Activated T-helper 1 cell treated with Interleukin-2 at 50 U/mL for 16 hours (primary cell): ENCODE measurements at regions not wholly inside any gene's neighbourhood (a gene's known extent, or its start where the extent isn't known, plus 50 kb on each side); places are given as distances from the start of the nearest gene placed in this dataset.

Experiments
- DNase-seq: peaks from one replicate; pipeline ENCODE4 v3.0.0-alpha.2; 2020; ENCODE audit warnings: low read depth

DNA sequence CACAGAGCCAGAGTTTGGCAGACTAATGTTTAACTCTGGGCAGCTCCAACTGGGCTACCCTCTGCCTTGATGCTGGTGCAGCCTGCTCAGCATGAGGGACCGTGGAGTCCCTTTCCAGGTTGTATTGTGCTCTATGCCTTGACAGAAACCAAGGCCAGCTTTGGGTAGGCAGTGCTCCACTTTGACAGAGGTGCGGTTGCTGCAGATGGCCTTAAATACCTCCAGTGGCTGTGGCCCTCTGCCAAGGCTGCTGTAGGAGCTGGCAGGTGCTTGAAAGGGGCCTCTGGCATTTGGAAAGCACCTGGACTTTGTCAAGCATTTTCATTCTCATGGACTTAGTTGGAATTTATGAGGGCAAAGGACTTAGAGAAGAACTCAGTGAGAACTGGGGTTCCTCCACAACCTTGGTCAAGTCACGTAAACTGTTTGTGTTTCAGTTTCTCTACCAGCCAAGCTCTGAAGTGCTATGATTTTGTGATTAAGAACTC is 249.7 kb upstream of the ZNF462 start:
- DNase-seq, result no peak

DNA sequence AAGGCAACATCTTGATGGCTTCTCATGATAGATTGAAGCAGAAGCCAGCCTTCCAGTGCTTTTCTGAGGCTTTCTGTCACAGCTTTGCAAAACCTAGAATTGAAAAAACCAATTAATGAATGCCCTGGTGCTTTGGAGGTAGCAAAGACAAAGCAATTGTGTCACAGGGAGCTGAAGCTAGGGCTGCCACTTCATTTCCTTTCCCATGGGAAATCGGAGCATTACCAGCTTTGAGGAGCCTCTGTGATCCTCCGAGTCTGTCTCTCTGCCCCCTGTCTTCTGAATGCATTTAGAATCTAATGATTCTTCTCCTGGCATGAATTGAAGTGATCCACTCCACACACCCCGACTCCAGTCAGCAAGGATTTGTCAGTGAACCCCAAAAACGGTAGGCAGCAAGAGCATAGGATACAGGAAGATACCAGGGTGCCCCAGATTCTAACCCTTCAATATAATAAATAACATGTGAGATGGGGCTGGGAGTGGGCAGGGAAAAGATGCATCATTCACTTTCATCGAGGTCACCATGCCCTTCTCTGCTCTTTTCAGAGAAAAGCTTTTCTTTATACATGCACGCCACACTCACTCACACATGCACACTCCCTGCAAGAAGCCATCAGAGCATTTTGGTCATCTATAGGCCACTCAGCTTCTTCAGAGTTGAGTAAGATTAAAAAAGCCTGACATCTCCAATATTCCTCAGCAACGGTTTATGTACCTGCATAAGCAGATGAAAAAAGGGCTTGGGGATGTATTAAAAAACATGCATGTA is 247.7 kb upstream of the ZNF462 start:
- no peak for DNase-seq

DNA sequence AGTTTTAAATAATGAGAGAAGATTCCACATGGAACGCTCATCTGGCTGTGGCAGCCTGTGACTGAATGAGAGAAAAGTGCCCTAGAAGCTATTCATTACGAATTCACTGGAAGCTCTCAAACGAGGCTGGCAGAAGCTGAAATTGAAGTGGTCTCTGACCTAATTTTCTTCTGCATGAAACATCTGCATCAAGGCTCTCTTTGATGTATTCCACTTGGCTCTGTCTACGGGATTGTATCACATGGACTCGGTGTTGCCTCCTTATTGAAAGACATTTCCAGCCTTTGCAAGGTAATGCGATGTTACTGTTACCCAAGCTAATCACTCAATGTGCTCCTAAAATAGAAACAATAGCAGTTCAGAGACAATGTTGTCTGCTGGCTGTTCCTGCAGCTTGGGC is 246.9 kb upstream of the ZNF462 start:
- no peak for DNase-seq

DNA sequence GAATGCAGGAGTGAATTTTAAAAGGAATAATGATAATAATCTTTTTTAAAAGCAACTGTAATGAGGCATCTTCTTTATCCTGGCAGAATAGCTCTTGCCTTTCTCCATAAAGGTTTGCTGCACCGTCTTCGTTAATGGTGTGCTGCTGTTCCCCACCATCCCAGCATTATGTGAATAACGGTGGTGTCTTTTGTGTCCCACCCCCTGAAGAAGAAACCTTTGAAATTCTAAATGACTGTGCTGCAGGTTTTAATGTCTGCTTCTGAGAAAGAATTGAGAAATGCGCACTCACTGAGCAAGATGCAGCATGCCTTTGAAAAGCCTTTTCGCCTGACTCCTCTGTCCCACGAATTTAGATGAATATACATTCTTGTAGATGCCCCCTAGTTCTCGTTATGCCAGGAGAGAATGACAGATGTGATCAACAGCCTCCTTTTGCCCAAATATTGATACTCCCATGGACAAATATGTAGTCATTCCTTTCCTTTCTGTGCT is 246.1 kb upstream of the ZNF462 start:
- no peak for DNase-seq

DNA sequence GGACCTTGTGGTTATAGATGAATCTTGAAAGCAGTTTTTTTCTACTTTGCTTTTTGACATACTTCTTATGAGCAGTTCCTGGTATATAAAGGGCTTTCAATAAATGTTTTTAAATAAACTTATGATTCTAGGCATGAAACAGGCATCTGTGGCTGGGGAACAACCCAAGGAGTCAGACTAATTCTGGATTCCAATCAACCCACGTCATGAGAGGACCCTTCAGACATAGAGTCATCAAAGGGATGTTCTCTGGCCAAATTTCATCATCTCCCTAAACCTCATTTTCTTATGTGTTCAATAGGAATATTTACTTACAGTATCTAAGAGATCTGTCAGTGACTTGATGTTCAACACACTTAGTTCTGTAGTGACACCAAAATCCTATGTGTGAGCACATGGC is 243.8 kb upstream of the ZNF462 start:
- DNase-seq, result no peak

DNA sequence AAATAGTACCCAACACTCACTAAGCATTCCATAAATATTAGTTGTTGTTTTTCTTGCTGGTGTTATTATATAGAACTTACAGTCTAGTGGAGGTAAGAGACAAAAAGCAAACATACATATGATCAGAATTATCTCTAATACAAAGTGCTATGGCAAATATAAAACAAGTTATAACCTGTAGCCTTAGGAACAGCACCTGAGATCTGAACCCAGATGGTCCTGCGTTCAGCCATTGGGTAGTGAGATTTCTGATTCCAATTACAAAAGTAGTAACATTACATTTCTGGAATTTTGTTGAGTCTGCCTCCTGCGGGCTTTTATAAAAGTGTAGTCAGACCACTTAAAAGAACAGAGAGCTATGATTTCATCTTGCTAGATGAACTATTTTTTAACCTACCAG is 242.9 kb upstream of the ZNF462 start:
- no peak for DNase-seq

DNA sequence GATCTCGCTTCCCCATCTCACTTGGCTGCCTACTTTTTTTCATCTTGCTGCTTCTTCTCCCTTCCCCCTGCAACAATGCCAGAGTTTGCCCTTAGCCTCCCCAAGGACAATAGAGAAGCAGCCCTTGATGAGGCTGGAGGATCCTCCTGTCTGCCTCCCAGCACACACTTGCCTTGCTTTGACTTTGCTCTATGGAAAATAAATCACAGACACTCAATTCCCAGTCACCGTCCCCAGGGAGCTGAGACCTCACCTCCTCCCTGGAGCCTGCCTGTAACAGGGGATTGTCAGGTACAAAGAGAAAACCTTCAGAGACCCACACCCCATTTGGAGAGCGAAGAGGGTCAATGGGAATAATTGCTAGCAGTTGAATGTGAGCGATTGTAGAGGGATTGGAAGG is 242.1 kb upstream of the ZNF462 start:
- DNase-seq, result no peak

DNA sequence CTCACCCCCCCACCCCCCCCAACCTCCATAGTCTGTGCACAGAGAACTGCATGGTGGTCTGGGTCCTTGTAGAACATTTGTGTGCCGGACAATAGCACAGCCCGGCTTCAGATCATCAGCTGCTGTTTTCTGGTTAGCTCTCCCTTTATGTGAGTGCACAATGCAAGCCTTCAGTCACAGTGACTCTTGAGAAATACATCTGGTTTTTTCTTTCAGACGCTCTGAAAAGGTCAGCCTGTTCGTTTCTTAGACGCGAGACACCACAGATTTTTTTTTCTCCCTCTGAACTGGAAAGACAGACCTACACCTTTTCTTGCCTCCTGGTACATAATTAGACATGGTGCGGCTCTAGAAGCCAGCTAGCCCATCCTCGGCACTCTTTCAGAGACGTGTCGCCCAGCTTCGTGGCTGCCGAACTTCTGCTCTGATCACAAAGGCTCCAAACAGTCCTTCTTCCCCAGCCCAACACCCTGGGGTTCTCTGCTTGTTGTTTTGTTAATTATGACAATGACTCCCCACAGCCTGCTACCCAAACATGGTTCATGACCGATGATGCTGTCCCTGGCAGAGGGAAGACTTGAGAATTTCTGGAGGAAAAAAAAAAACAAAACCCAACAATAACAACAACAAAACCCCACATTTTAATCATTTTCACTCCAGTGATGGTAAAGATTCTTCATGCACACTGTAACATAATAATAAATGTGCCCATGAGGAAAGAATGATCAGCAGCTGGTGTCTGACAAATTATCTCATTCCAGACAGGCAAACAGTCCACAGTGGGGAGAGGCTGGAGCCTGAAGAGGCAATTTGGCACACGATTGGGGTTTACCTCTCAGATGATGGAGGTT is 241.4 kb upstream of the ZNF462 start:
- no peak for DNase-seq

DNA sequence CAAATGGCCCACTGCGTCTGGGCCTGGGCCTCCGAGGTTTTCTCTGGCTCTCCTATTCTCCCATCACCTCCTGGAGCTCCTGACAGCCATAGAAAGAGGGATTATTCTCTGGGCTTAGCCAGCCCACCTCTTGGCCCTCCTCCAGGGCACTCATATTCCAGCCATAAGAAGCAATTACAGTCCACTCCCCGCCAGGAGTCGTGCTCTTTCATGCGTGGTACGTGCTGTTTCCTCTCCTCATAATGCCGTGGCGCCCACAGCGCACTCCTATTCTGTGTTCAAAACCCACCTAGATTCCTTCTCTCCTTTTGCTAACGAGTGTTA is 240.8 kb upstream of the ZNF462 start:
- no peak for DNase-seq

DNA sequence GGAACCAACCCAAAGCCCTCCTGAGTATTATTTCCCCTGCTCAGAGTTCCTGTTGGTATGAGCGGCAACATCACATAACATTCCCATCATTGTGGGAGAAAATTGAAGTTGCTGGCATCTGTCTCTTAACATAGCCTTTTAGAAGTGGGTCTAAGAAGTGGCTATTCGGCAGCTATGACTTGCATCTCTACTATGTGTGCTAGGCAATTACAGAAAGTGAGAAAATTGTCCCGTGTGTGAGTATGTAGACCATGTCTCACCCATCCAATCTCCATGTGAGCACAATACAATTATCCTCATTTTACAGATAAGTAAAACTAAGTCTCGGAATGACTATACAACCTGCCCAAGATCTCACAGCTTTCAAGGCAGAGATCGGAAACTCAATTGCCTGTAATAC is 239.4 kb upstream of the ZNF462 start:
- no peak for DNase-seq

DNA sequence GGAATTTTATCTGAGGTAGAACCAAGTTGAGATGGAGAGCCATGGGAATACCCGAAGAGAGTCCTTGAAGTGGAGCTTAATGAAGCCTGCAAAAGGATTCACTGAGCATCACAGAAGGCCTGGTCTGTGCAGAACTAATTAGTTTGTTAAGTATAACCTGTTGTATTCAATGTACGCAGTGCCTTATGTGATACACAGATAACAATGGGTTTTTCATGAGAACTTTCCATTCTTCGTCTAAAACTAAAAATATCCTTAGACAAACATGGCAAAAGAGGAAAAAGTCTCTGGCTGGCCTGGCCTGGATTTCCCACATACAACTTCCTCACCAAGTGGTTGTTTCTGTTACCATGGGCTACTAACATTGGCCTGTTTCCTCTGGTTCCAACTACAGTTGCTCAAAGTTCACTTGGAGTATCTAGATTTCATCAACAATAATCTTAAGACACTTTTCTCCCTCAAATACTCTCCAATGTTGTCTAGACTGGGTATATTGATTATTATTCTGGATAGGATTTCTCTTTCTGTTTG is 237.6 kb upstream of the ZNF462 start:
- no peak for DNase-seq

DNA sequence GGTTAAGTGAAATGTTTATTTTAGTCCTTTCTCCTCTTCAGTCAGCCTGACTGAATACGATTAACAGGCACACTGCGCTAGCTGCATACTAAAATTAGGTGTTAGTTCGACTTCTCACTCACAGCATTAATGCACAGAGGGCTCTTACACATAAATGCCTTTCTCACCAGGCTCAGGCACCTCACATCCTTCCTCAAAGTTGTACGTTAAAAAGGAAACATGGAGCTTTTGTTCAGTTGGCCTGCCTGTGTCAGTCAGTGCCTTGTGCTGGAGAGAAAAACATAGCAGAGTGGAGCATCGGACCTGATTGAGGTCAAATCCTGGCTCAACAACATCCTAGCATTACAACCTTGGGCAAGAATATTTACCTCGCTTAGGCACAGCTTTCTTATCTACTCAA is 236.0 kb upstream of the ZNF462 start:
- DNase-seq, result no peak

DNA sequence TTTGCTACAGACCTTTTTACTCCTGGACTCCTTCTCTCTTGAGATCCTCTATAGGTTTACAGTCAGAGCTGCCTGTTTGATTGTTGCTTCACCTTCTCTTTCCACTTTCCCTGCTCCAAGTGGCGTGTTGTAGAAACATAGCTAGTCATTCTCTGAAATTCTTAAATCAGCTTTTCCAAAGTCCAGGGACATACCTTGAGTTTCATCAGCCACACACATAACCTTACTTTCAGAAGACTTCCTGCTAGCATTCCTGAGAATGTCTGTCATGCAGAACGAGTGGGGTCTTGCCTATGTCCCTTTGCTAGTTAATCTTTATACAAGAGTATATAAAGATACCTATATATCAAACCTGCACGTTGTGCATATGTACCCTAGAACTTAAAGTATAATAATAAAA is 230.3 kb upstream of the ZNF462 start:
- no peak for DNase-seq

DNA sequence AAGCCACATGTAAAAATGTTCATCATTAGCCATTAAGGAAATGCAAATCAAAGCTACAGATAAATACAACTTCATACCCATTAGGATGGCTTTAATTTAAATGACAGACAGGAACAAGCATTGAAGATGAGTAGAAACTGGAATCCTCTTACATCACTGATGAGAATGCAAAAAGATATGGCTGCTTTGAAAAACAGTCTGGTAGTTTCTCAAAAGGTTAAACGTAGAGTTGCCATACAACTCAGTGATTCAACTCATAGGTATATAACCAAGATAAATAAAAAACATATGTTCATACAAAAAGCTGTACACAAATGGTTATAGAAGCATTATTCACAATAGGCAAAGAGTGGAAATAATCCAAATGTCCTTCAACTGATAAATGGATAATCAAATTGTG is 228.8 kb upstream of the ZNF462 start:
- no peak for DNase-seq

DNA sequence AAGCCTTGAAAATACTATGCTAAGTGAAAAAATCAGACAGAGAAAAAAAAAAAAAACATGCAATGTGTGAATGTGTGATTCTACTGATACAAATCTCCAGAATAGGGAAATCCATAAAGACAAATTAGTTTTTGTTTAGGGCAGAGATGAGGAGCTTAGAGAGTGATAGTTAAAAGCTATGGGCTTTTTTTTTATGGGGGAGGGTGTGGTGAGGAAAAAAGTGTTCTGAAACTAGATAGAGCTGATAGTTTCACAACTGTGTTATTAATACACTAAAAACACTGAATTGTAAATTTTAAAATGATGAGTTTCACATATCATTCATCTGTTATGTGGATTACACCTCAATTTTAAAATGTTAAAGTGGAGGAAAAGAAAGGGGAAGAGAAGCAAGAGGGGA is 228.3 kb upstream of the ZNF462 start:
- no peak for DNase-seq

DNA sequence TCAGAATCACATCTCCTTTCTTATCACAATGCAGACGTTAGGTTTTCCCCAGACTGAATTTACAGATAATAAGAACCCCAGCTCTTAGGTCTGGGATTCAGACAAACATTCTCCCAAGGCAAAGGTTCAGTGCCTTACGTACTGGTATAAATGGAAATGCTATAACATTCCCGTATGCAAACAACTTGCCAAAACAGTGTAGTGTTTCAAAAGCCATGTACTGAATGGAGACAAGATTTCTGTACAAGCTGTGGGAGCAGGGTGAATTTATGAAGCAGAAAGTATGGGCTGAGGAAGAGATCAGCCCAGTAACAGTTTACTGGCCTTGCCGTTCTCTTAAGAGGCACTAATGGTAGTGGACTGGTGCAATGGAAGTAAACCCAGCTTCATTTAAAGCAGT is 225.5 kb upstream of the ZNF462 start:
- no peak for DNase-seq

DNA sequence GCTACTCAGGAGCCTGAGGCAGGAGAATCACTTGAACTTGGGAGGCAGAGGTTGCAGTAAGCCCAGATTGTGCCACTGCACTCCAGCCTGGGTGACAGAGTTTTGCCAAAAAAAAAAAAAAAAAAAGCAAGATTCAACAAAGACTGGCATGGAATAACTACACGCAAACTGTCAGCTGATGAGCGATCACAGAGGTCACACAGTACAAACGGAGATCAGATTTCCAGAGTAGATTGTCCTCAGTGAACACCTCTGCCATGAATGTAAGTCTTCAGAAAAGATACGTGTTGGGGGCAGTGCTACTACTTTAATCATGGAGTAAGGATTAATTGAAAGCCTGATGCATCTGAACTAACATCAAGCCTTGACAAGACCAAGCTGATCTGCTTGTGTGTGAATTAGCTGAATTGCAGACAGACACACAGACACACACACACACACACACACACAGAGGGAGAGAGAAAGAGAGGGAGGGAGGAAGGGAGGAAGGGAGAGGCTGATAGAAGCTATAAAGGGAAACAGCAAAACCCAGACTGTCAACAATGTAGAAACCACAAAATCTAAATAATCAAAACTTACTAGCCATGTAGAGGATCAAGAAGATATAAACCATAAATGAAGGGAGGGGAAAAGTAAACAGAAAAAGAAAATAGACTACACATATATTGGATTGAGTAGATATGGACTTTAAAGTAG is 222.9 kb upstream of the ZNF462 start:
- no peak for DNase-seq

DNA sequence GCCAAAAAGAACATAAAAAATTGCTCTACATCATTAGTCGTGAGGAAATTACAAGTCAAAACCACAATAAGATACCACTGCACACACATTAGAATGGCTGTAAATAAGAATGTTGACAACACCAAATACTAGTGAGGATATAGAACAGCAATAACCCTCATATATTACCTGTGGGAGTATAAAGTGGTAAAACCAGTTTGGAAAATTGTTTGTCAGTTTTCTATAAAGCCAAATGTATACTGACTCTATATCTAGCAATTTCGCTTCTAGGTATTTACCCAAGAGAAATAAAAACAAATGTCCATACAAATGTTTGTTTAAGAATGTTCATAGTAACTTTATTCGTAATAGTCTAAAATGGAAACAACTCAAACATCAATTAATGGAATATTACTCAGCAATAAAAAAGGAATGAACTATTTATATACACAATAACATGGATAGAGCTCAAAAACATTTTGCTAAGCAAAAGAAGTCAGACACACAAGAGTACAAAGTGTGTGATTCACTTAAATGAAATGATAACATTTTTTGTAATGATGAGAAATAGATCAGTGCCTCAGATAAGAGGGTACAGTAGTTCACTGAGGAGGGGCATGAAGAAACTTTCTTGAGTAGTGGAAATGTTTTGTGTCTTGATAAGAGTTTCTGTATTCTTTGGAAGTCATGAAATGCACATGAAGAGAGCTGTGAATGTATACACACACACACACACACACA is 219.6 kb upstream of the ZNF462 start:
- DNase-seq, result no peak

DNA sequence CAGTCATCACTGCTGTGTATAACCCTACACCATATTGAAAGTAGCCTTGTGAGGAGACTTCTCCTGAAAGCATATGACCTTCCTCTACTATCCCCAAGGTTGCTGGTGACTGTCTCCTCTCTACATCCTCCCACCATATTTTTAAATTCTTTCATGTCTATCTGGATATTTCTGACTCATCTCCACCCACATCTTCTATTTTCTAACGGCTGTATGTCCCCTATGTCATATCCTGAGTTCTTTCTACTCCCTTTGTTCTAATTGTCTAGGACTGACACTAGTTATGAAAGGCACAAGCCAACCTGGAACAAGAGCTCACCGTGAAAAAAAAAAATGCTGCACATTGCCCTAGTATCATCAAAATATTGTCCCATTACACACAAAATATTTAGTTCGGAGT is 218.3 kb upstream of the ZNF462 start:
- DNase-seq, result no peak

DNA sequence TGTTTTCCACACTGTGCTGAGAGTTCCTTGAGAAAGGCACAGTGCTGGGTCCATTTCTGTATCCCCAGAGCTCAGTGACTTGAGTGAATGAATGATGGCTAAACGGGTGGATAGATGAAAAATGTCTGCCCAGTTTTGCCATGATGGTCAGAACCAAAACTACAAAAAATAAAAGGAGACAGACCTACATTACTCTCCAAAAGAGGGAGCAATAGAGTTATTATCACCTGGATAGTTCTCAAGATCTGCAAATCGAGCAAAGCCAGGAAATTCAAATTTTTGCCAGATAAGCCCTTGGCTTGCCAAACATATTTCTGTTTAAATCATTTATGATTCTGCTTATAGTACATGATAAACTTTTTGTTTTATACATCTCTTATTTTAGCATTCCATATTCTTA is 214.2 kb upstream of the ZNF462 start:
- no peak for DNase-seq

DNA sequence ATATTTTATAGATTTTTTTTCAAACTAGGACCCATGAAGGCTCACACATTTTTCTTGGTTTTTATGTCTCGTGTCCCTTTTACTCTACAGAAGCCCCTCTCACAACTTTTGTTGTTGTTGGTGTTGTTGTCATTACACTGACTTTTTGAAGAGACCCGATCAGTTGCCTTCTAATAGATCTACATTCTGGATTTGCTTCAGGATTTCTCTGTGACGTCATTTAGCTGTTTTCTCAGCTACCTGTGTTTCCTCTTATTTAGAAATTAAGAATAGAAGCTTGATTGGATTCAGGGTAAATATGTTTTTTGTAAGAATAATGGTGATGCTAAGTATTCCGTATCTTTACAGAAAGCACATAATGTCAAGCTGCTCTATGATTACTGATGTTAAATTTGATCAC is 213.3 kb upstream of the ZNF462 start:
- no peak for DNase-seq

DNA sequence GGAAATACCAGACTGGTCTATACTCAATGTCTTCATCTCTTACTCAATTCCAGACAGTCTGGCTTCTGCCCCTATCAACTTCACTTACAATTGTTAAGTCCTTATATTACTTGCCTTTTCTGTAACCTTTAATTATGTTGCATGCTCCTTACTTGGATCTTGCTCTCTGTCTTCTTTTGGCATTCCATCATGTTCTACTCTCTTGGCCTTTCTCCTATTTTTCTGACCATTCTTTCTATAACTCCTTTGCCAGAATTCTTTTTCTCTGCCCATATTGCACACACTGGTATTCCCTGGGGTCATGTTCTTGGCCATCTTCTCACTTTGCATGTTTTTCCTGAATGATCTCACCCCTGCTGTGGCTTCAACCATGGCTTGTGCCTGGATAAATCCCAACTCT is 209.8 kb upstream of the ZNF462 start:
- no peak for DNase-seq
